HG03280 (cell line): ENCODE measurements at regions not wholly inside any gene's neighbourhood (a gene's known extent, or its start where the extent isn't known, plus 50 kb on each side); places are given as distances from the start of the nearest gene placed in this dataset.
"Not testable (repeated sequence)": the region's sequence is repeated elsewhere in the genome, so short reads cannot be mapped to it uniquely, and the experiment has no call there.

ENCODE experiments used
- ATAC-seq: cut with Tn5 transposase; IDR thresholded peaks from one replicate; pipeline ENCODE4 v1.9.1; 2021; ENCODE audit warnings: mild to moderate bottlenecking, moderate library complexity; ENCODE audit not compliant: unreplicated experiment

- no peak for ATAC-seq
Measured at GRCh38 chr11:106551744-106552673, 466.3 kb downstream of the GUCY1A2 start.

DNA sequence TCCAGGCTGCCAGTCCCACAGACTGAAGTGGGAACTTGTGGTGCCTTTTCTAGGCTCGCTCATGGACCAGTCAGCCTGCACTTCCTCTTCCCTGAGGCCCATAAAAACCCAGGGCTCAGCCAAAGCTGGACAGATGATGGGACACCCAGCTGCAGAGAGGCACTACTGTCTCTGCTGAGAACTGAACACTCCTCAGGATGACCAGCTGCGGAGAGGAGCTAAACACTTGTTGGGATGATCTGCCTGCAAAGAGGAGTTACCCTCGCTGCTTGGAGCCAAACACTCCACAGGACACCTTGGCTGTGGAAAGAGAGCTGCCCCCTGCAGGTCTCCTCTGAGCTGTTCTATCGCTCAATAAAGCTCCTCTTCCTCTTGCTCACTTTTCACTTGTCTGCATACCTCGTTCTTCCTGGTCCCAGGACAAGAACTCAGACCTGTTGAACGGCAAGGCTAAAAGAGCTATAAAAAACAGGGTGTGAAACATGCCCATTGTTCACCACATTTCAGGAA, 465.5 kb downstream of the GUCY1A2 start:
- no peak for ATAC-seq

DNA sequence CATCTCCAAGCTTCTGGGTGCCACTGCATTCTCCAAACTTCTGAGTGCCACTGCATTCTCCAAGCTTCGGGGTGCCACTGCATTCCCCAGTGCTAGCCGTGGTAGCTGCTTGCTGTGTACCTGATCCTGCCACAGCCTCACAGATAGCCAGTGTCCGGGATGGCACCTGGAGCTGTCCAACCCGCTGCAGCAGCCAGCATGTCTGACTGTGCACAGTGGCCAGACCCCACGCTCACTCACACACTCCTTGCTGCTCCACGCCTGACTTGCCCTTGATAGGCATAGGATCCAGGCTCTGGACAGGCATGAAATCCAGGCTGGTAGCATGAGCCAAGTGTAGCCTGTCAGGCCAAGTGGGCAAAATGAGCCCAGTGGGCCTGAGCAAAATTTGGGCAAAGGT, 465.0 kb downstream of the GUCY1A2 start:
- no peak for ATAC-seq

DNA sequence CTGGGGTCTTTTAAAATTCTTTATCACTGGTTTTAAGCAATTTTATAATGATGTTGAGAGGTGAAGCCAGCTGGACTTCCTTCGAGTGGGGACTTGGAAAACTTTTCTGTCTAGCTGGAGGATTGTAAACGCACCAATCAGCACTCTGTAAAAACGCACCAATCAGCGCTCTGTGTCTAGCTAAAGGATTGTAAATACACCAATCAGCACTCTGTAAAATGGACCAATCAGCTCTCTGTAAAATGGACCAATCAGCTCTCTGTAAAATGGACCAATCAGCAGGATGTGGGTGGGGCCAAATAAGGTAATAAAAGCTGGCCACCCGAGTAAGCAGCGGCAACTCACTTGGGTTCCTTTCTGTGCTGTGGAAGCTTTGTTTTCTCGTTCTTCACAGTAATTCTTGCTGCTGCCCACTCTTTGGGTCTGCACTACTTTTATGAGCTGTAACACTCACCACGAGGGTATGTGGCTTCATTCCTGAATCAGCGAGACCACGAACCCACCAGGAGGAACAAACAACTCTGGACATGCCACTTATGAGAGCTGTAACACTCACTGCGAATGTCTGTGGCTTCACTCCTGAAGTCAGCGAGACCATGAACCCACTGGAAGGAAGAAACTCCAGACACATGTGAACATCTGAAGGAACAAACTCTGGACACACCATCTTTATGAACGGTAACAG, 462.6 kb downstream of the GUCY1A2 start:
- ATAC-seq, result not testable (repeated sequence)

- no peak for ATAC-seq
Measured at GRCh38 chr11:106565326-106565725, 452.9 kb downstream of the GUCY1A2 start.

DNA sequence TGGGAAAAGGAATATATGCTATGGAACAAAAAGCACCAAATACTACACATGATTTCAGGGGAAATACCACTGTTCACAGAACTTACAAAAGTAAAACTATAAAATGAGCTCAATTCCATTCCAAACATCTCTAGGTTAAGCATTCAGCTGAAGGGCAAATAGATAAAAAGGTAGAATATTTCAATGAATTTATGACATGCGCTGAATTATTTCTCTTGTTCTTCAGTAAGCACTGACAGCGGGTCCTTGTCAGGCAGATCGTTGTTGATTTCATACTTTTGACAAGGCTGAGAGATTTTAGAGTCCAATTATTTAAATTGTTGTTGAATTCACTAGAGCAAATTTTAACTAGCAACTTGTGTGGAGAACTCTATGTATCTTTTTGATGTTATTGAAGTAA, 449.6 kb downstream of the GUCY1A2 start:
- no peak for ATAC-seq

GRCh38 chr11:106577384-106577783, 440.9 kb downstream of the GUCY1A2 start:
- not testable (repeated sequence) for ATAC-seq

GRCh38 chr11:106581399-106581798, 436.9 kb downstream of the GUCY1A2 start:
- ATAC-seq, result no peak

GRCh38 chr11:106585061-106585460, 433.2 kb downstream of the GUCY1A2 start:
- ATAC-seq, result no peak

- ATAC-seq, result no peak
Measured at GRCh38 chr11:106594751-106595351, 423.4 kb downstream of the GUCY1A2 start.

DNA sequence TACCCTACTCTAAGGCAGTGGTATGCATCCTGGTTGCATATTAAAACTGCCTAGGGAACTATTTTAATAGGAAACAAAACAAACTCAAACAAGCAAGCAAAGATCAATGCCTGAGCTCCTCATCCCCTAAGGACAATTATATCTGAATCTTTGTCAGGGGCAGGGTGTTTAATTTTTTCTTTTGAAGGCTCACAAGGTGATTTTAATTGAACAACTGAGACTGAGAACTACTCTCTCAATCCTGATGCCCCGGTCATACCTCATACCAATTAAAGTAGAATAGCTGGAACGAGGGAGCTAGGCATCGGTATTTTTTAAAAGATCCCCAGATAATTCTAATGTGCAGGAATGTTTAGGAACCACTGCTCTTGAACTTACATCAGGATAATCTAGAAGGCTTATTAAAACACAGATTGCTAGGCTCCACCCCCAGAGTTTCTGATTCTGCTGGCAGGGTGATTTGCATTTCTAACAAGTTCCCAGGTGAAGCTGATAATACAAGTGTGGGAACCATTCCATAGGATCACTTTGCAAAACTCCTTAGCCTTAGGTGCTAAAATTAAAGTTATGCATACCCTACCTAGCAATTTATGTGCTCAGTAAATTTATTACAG, 416.5 kb downstream of the GUCY1A2 start:
- no peak for ATAC-seq

DNA sequence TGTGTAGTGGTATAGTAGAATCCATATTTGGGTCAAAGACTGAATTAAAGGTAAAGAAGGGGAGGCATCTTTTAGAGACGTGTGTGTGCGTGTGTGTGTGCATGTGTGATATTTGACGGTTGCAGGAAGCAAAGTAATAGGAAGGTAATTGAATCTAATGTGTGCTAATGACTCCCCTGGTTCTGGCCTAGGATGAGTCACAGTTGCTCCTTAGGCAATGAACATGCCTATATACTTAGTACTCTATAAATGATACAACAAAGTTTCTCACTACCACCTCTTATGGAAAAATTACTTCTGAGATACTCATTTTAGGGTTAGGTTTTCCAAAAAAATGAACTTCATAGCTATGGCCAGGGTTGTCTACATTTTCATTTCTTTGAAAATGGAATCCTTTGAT, 409.6 kb downstream of the GUCY1A2 start:
- no peak for ATAC-seq

- no peak for ATAC-seq
Measured at GRCh38 chr11:106614262-106614661, 404.0 kb downstream of the GUCY1A2 start.

DNA sequence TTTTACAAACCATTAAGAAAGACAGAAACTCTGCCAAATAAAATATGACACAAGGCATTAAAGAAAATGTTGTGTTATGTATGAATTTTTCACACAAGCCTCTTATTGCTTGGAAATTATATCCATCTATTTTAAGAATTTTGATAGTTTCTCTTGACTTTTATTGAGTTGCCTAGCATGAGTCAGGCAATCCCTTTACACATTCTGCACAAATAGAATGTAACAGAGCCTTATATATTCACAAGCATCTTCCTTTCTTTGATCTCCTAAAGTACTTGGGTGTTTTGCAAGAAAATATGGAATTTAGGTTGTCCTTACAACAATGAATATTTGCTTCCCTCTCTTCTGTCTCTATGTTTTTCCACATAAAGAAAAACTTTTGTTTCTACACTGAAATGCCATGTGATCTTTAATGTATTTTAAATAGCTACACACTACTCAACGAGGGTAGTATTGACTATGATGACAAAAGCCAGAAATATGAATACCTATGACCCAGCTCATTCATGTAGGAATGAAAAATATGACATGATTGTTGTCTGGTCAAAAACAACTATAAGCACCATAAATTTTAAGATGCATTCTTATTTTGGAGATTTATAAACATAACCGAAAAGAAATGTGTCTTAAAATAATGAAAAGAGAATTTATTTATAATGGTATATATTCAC, 398.8 kb downstream of the GUCY1A2 start:
- ATAC-seq, result no peak

DNA sequence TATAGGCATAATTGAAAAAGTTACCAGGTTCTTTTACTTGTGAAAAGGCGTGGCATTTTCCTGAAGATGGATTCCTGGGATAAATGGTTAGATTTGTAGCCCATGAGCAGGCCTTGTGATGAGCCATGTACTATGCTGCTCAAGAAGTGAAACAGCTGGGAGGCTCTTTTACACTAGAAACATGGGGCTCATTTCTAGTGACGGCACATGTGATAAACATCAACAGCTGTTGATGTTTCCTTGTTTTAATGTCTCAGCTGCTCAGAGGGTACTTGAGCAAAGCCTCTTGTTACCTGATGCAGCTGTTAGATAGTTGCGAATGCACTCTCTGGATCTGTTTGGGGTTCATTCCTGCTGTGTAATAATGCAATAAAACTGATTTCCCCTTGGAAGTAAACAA, 396.8 kb downstream of the GUCY1A2 start:
- ATAC-seq, result no peak
